ENCODE measurements at regions not wholly inside any gene's neighbourhood (a gene's known extent, or its start where the extent isn't known, plus 50 kb on each side); places are given as distances from the start of the nearest gene placed in this dataset.

DNA sequence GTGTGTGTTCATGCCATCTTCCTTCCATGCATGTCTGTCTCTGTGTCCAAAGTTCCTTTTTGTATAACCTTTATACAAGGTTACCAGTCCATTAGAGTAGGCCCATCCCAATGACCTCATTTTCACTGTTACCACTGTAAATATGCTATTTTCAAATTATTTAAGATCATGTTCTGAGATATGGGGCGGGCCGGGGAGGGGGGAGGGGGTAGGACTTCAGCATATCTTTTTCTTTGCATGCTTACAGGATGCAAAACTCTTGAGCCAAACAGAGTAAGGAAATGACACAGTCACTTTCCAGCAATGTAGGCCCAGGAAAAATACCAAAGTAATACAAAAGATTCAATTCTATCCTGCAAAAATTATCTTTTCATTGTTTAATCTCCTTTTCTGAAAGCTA, 124.1 kb upstream of the HNRNPA3 start:
- DNase-seq = no peak

DNA sequence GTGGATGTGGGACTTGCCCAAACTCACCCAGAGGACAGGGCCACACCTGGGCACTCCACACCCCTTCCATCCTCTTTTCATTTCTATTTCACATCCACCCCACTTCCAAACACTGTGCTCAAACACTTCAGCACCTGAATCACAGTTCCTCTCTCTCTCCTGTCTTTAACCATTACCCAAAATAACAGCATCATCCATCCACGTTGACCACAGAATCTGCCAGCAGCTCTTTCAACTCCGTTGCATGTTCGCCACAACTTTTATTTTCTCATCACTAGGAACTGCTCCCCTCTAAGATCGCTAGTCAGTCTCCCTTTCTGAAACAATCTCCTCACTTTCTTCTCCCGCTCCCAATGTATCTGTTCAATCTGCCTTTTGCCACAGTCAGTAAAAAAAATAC, 121.6 kb upstream of the HNRNPA3 start:
- no peak for DNase-seq

DNA sequence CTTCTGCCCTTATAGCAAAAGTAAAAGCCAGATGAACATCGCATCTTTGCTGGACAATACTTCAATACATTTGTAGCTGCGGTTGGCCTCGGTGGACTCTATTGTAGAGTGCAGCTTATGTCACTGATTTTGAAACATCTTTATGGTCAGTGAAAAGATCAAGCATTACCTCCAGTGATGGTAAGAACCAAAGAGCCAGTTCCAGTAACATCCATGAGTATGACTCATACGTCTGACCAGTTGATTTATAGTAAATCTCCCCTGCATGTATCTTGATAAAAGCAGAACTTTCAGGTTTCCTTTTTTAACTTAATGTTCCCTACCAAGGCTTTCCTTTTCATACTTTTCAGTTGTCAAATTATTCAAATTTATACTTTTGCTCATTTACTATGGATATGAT, 119.2 kb upstream of the HNRNPA3 start:
- DNase-seq = no peak

DNA sequence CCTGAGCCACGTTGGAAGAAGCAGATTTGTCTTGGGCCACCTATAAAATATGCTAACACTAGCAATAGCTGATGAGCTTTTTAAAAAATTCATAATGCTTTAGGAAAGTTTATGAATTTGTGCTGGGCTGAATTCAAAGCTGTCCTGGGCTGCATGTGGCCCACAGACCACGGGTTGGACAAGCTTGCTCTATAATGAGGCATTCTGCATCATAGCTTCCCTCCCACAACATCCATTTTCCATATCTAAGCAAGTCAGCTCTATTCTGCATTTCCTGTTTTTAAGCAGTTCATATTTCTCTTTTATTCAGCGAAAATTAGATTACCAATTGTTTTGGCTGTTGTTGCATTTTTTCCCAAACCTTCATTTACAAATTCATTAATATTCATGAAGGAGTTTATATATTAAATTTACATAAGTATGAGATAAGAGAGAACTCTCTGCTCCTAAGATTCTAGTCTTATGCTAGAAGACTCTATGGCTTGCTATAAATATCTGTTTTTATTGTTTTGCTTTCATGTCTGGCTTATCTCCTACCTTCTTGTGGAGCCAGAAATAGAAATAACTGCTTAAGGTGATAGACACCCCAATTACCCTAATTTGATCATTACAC, 114.5 kb upstream of the HNRNPA3 start:
- peak; percentile 8 to 13 for DNase-seq

DNA sequence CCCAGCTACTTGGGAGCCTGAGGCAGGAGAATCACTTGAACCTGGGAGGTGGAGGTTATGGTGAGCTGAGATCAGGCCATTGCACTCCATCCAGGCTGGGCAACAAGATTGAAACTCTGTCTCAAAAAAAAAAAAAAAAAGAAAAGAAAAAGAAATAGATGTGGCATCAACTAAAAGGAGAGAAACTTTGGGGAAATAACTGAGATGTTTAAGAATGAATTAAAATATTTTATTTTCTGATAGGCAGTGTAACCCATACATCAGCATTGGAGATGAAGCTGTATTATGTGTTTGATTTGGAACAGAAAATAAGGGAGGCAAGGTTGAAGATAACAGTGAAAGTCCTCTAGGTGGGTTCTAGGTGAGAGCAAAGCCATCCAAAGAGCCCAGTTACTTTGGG, 110.7 kb upstream of the HNRNPA3 start:
- DNase-seq = no peak

DNA sequence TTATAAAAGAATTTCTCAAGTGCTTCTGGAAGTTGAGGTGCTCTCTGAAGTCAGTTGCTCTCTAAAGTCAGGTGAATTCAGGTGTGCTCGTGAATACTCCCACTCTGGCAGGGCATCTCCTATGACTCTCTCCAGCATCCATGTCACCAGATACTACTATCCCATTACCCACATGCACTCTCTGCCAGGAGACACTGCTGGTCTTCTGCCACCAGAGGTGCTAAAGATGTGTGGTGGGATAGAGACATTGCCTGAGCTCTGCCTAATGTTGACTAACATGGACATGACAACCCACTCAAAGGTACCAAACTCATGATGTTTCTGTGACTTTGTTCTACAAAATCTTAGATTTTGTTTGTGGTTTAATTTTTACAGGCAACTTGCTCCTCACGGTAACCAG, 106.4 kb upstream of the HNRNPA3 start:
- DNase-seq = no peak

DNA sequence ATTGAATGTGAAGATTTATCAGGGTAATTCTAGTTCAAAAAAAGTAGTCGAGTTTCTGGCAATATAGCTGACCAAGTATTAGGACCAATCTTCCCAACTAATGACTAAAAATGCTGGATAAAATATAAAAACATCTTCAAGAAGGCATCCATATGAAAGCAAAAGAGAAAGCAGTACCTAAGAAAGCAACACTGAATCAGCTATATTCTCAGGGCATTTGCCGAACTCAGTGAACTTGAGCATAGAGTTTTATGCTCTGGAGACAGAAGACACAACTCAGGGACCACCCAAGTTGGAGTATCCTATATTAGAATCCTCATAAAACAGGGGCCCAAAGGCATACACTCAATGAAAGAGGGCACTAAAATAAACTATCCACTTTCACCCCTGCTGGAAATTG, 103.7 kb upstream of the HNRNPA3 start:
- DNase-seq = no peak

DNA sequence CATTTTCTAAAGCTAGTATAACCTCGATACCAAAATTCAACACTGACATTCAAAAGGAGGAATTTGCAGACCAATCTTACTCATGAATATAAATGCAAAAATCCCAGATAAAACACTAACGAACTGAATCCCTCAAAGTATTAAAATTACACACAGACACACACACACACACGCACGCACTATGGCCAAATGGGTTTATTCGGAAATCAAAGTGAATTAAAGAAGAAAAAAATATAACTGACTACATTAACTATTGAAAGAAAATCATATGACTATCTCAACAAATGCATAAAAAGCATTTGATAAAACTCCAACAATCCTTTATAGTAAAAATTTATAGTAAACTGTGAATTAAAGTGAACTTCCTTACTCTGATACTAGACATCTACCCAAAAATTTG, 97.9 kb upstream of the HNRNPA3 start:
- no peak for DNase-seq

DNA sequence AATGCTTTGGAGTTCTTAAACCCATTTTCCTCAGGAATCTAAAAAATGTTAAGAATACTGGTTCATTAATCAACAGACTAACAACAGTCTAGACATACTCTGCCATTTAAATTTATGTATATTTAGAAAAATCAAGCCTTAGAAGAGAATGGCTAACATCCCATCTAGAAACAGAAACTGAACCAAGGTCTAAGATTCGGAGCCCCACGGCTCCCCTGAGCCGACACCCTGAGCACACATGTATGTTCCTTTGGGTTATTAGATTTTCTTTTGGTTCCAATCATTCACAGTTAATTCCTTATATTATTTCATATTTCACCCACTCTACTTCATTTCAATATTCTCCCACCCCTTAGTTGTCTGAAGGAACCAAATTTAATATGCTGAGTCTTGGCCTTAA, 94.8 kb upstream of the HNRNPA3 start:
- DNase-seq = no peak

DNA sequence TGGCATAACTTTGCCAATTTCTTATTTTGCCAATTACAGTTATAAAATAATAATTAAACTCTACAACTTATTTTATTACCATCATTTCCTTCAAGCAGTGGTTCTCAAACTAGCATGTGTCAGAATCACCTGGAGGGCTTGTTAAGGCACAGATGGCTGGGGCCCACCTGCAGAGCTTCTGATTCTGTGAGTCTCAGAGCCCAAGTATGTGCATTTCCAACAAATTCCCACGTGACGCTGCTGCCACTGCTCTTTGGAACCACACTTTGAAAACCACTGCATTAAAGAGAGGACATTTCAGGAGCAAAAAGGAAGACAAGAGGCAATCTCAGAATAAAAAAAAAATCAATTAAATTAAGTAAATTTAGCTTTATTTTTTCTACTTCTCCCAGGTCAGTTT, 94.0 kb upstream of the HNRNPA3 start:
- no peak for DNase-seq

DNA sequence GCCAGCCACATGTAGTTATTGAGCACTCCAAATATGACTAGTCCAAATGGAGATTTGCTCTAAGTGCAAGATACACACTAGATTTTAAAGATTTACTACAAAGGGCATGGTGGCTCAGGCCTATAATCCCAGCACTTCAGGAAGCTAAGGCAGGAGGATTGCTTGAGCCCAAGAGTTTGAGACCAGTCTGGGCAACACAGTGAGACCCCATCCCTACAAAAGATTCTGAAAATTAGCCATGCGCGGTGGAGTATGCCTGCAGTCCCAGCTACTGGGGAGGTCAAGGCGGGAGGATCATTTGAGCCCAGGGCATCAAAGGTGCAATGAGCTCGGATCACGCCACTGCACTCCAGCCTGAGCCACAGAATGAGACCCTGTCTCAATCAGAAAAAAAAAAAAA, 93.5 kb upstream of the HNRNPA3 start:
- no peak for DNase-seq

DNA sequence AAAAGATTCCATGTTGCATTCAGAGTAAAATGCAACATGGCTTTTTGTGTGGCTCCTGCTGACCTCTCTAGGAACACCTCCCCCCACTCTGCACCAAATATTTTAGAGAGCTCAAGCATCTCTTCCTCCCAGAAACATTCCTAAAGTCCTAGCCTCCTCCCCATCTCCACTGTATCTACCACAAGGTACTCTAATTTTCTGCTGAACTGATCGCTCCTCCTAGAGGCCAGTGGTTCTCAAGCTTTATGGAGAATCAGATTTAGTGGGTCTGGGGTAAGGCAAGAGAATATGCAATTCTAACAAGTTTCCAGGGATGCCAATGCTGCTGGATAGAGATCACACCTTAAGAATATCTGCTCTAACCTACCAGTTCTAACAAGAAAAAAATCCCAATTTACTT, 89.5 kb upstream of the HNRNPA3 start:
- DNase-seq = no peak

DNA sequence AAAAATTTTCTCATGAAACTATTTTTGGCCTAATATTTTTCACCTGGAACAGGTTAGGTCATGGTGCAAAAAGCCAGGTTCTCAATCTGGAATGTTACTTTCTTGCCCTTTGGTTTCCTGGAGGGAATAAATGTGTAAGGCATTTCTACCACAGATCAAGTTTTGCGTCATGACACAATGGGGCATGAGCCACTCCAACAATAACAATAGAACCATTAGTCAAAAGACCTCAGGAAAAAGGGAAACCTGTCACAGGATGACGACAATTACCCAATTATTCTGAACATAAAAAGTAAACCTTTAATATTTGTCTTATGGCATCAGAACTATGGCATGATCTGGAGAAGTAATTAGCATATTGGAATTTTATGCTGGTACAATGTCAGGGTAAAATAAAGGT, 88.2 kb upstream of the HNRNPA3 start:
- DNase-seq = no peak

DNA sequence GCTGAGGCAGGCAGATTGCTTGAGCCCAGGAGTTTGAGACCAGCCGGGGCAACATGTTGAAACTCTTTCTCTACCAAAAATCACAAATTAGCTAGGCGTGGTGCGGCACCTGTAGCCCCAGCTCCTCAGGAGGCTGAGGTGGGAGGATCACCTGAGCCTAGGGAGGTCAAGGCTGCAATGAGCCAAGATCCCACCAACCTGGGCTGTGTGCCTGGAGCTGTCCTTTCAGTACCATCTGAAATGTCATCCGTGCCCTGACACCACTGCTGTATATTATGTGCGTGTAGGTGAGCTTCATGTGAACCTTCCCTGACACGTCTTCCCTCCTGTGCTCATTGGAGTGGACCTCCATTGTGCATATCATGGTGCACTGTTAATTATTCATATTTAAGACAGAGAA, 84.8 kb upstream of the HNRNPA3 start:
- no peak for DNase-seq

DNA sequence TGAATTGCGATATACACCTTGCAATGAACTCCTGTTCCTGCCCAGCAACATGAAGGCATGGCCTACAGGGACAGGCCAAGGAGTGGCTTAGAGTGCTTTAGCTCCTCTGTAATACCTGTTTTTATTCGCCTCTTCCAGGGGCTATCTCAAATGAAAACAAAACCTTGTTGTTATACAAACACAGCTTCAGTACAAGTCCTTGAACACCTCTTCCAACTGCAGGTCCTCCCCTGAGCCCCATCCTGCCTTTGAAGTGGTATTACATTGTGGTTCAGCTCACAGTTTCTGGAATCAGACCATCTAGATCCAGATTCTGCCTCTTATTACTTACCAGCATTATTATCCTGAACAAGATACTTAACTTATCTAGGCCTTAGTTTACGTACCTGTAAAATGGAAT, 83.0 kb upstream of the HNRNPA3 start:
- no peak for DNase-seq

DNA sequence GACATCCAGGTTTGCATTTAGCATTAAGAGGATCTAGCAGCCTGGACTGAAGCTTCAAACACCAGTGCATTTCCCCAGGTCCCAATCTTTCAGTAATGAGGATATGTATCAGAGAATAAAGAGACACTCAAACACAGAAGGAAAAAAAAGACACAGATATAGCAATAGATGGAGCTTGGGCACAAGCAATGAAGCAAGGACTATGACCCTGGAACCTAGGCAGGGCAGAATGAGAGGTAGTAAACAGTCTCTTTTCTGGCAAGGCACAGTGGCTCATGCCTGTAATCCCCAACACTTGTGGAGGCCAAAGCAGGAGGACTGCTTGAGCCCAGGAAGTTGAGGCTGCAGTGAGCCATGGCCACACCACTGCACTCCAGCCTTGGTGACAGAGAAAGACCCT, 80.7 kb upstream of the HNRNPA3 start:
- no peak for DNase-seq

DNA sequence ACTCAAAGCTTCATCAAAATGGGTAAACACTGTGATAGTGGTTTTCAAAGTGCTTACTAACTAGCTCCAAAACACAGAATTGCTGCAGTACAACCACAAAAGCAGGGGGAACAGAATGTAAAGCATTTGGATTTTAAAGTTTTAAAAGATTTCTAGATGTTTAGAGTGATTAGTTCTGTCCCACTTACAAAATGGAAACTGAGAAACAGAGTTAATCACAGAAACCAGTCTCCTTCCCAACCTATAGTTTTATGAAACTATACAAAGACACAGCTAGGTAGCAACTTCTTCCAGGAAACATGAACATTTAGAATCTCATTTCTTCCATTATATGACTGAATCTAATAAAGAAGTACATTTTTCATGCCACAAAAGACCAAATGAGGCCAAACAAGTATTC, 73.8 kb upstream of the HNRNPA3 start:
- DNase-seq = no peak

DNA sequence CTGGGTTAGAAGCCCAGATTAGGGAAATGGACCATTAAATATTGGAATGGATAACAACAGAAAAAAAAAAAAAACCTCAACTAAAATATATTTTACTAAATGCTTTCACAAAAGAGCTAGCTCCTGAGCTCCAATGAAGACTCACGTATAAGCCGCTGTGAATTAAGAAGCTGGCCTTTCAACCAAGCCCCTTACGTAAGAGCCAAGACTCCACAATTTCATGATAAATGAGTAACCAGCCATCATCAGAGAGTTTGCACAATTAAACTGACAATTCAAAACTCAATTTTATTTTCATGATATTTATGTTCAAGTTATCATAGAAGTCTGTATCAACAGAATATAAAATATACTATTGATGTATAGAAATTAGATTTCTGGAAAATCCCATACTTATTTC, 70.7 kb upstream of the HNRNPA3 start:
- DNase-seq = peak; percentile 52 to 70

DNA sequence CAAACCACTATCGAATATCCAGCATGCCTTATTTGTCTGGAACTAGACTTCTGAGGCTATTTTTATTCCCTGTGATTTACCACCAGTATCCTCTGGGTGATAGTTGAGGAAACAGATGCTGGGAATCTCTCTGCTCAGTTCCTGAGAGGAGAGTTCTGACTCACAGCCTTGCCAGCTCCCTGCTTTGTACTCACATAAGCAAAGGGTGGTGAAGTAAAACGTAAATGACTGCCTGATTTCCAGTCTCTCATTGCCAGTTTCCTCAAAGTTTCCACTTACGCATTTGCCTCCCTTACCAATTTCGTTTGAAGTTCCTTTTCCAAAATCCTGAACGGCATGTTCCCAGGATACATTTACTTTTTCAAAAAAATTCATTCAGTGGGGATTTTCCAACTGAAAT, 69.2 kb upstream of the HNRNPA3 start:
- peak; percentile 29 to 42 for DNase-seq

DNA sequence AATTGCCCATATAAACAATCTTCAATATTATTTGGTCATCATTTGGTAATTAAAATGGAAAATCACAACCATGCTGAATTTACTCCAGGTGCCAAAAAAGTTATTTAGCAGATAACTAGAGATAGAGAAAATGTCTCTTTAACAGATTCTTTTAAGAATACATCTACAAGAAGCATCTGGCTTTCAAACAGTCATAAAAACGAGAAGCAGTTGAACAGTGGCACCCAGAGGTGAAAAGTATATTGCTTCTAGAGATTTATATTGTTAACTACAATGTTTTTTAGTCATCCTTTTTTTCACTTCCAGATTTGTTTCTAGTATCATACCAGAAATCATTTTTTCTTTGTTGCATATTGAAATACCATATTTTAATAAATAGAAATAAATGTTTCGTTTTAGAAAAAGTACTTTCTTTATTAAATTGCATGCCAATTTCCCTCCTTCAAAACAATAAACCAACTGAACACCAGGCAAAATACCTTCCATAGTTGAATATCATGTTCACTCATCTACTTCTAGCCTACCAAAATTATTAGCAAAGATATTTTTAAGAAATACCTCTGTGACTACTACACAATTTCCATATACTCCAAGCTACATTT, 65.4 kb upstream of the HNRNPA3 start:
- peak; percentile 46 to 87 for DNase-seq

DNA sequence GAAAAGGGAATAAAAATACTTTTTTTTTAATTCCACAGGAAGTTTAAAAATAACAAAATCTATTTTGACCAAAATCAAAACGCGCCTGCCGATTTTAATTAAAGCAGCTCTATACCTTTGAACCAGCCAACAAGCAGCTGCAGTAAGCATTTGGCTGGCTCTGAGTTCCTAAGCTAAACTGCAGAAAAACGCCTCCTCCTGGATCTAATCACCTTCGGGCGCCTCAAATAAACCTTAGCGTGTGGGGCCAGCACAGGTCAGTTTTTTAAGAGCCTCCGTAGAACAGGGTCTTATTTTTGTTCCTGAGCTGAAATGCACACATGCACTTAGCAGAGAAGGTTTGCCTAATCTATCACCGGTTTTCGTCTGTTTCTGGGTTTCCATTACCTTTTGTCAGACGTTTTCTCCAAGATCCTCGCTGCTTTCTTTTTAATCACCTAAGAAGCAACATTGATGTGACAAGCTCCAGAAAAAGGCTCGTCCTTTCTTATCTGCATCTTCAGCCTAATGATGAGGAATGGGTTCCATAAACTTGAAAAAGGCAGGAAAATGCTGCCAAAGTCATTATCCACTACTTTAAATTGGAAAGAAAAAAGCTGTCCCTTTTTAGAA, 64.7 kb upstream of the HNRNPA3 start:
- DNase-seq = no peak

DNA sequence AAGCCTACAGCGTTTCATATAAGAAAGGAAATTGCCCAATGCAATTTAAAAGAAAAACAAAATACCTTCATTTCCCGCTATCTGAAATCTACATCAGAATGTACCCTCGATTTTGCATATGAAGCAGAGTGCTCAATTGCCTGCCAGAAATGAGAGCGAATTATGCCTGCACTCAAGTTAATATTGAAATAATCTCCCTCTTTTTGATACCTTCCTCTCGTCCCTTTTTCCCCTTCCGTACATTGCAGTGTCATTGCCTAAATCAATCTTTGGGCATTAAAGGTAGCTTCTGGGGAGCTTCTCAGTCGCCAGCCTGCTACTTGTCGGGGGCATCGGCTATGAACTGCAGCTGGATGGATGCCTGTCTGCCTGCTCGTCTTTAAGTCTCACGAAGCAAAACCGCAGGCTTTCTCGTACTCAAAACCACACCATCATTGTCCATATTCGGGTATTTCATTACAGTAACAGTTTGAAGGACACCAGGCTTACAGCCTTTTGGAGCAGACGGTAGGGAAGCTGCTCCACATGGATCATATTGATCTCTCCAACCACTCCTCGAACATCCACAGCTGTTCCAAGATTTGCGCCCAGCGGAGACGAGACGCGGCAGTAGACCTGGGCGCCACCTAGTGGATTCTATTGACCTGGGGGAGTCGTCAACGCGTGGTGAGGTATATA, 64.0 kb upstream of the HNRNPA3 start:
- DNase-seq = peak; percentile 52 to 91

DNA sequence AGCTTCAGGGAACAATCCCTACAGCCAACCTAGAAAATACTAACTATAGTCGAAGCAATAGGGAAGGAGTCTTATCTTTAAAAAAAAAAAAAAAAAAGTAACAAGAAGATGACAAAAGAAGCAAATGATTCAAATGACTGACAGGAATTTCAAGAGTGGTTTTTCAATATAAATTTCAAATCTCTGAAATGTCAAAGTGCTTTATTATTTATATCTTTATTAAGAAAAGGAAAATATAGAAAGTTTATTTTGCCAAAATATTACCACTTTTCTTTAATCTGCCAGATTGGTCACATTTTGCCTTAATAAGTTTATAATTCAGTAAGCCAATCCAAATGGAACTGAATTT, 63.5 kb upstream of the HNRNPA3 start:
- no peak for DNase-seq

DNA sequence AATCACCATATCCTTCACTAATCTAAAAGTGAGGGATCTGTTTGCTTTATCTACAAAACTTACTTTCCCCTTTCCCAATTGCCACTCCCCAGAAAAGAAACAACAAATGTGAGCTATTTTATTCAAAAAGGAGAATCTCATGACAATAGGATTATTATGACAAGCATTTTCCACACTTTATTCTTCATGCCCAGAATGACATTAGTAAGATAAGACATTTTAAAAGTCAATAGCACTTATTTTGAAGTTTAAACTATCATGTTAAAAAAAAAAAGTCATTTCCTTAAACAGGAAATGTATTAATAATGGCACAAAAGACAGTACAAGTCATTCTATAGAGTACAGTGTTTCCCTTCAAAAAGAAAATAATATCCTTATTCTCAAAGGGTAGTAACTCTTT, 58.8 kb upstream of the HNRNPA3 start:
- no peak for DNase-seq

DNA sequence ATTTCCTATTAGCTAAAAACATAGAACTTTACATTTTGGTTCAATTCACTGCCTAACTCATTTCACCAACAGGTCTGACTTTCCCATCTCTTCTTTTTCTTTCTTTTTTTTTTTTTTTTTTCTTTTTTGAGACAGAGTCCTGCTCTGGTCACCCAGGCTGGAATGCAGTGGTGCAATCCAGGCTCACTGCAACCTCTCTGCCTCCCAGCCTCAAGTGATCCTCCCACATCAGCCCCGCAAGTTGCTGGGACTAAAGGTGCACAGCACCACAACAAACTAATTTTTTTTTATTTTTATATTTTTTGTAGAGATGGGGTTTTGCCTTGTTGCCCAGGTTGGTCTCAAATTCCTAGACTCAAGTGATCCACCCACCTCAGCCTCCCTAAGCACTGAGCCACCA, 57.8 kb upstream of the HNRNPA3 start:
- DNase-seq = no peak

All from inflammatory macrophage treated with lipopolysaccharide for 1 hour (primary cell).